H1 (cell line): ENCODE measurements at regions not wholly inside any gene's neighbourhood (a gene's known extent, or its start where the extent isn't known, plus 50 kb on each side); places are given as distances from the start of the nearest gene placed in this dataset.
"Not testable (repeated sequence)": the region's sequence is repeated elsewhere in the genome, so short reads cannot be mapped to it uniquely, and the experiment has no call there.

Experiments used
- CTCF ChIA-PET: fragments of 300-600 bp; sonication (Branson Sonifier 250); formaldehyde crosslinking; loops from one replicate; lab custom pipeline; 2021; ENCODE audit not compliant: partially characterized antibody; lab: Charles Lee
- POLR2A ChIA-PET: fragments of 300-600 bp; sonication (Branson Sonifier 250); formaldehyde crosslinking; loops from one replicate; lab custom pipeline; 2021; ENCODE audit warnings: inconsistent platforms; ENCODE audit not compliant: partially characterized antibody; lab: Charles Lee
- DNase-seq, 2 experiments: peaks; one replicate each; pipeline versions ENCODE4 v3.0.0 to v3.0.0-alpha.2; 2010 to 2022; ENCODE audit warnings: low spot score in 2 of 2, low read depth in 1 of 2, mixed read lengths in 1 of 2
- FAIRE-seq: peaks from 2 replicates; lab custom pipeline; 2011; peaks lifted over from hg19 to GRCh38; lab: Jason Lieb, UNC
- H2AFZ ChIP-seq: 2 replicates; pipeline ENCODE4 v1.8.1; 2012; ENCODE audit warnings: low read length, inconsistent platforms
- H2AK5ac ChIP-seq: 2 replicates; pipeline ENCODE4 v1.6.1; 2013; ENCODE audit warnings: low read depth, low read length
- H2BK120ac ChIP-seq: replicated peaks from 2 replicates; pipeline ENCODE3; 2013; ENCODE audit warnings: low read depth, low read length, inconsistent platforms
- H2BK12ac ChIP-seq: 2 replicates; pipeline ENCODE4 v1.6.1; 2013; ENCODE audit warnings: low read depth, low read length
- H2BK15ac ChIP-seq: 2 replicates; pipeline ENCODE4 v1.6.1; 2013; ENCODE audit warnings: low read length
- H2BK20ac ChIP-seq: 2 replicates; pipeline ENCODE4 v1.6.1; 2013; ENCODE audit warnings: low read length
- H2BK5ac ChIP-seq: 2 replicates; pipeline ENCODE4 v1.6.1; 2013; ENCODE audit warnings: low read depth, low read length
- H3K14ac ChIP-seq: 2 replicates; pipeline ENCODE4 v1.6.1; 2013; ENCODE audit warnings: inconsistent platforms; ENCODE audit not compliant: insufficient read length
- H3K18ac ChIP-seq: 2 replicates; pipeline ENCODE4 v1.6.1; 2013; ENCODE audit warnings: low read length; ENCODE audit errors: extremely low read depth
- H3K23ac ChIP-seq: 2 replicates; pipeline ENCODE4 v1.6.1; 2013; ENCODE audit warnings: inconsistent platforms; ENCODE audit not compliant: insufficient read length
- H3K23me2 ChIP-seq: 2 replicates; pipeline ENCODE4 v1.6.1; 2013; ENCODE audit warnings: low read depth, low read length
- H3K27ac ChIP-seq: 2 replicates; pipeline ENCODE4 v1.6.1; 2011; ENCODE audit warnings: low read depth, low read length, inconsistent platforms
- H3K27me3 ChIP-seq, 4 experiments: replicated peaks in 1 of 4; 1 replicate in 1 of 4; 2 replicates in 3 of 4; pipeline versions ENCODE4 v1.6.1 to v1.8.1; 2011 to 2013; ENCODE audit warnings: low read length in 3 of 4, mild to moderate bottlenecking in 3 of 4, inconsistent platforms in 2 of 4, mixed read lengths in 2 of 4, moderate library complexity in 1 of 4; ENCODE audit not compliant: control insufficient read depth in 3 of 4, insufficient read depth in 3 of 4; ENCODE audit errors: extremely low read depth in 1 of 4
- H3K36me3 ChIP-seq, 4 experiments: 2 replicates each; pipeline versions ENCODE4 v1.6.1 to v1.8.1; 2011 to 2013; ENCODE audit warnings: mild to moderate bottlenecking in 4 of 4, low read length in 3 of 4, moderate library complexity in 2 of 4, control low read depth in 1 of 4, inconsistent platforms in 1 of 4; ENCODE audit not compliant: insufficient read depth in 4 of 4, control insufficient read depth in 2 of 4
- H3K4ac ChIP-seq: replicated peaks from 2 replicates; pipeline ENCODE3; 2013; ENCODE audit warnings: low read length, low read depth, mixed read lengths, inconsistent platforms; ENCODE audit not compliant: insufficient read length
- H3K4me1 ChIP-seq, 4 experiments: replicated peaks in 1 of 4; 1 replicate in 1 of 4; 2 replicates in 3 of 4; pipeline versions ENCODE4 v1.6.1 to v1.8.1; 2011 to 2013; ENCODE audit warnings: low read length in 3 of 4, inconsistent platforms in 2 of 4, mixed read lengths in 1 of 4; ENCODE audit not compliant: insufficient read depth in 4 of 4, control insufficient read depth in 3 of 4
- H3K4me2 ChIP-seq, 2 experiments: 2 replicates each; pipeline versions ENCODE4 v1.6.1 to v1.8.1; 2011 to 2013; ENCODE audit warnings: low read depth in 2 of 2, low read length in 2 of 2, control low read depth in 1 of 2, inconsistent platforms in 1 of 2, mild to moderate bottlenecking in 1 of 2; ENCODE audit not compliant: insufficient read depth in 1 of 2
- H3K4me3 ChIP-seq, 4 experiments: fragments of 200-600, 300-600 bp in 1 of 4; sonication (generic), shearing (Covaris generic), sonication (Bioruptor Twin) in 1 of 4; 2 replicates each; pipeline versions ENCODE4 v1.5.1 to v1.8.1; 2011 to 2016; ENCODE audit warnings: low read length in 4 of 4, low read depth in 3 of 4, control low read depth in 2 of 4, inconsistent platforms in 2 of 4, mild to moderate bottlenecking in 2 of 4, mixed read lengths in 1 of 4, moderate library complexity in 1 of 4; ENCODE audit not compliant: insufficient read depth in 2 of 4; ENCODE audit errors: extremely low read depth in 1 of 4
- H3K56ac ChIP-seq: replicated peaks from 2 replicates; pipeline ENCODE3; 2013; ENCODE audit warnings: low read depth, mild to moderate bottlenecking, mixed read lengths, low read length, inconsistent platforms; ENCODE audit not compliant: insufficient read length
- H3K79me1 ChIP-seq: 2 replicates; pipeline ENCODE4 v1.6.1; 2013; ENCODE audit warnings: low read depth, low read length, control low read depth
- H3K79me2 ChIP-seq, 2 experiments: 2 replicates each; pipeline versions ENCODE4 v1.6.1 to v1.8.1; 2012 to 2013; ENCODE audit warnings: low read length in 2 of 2, mild to moderate bottlenecking in 2 of 2, inconsistent platforms in 1 of 2; ENCODE audit not compliant: insufficient read depth in 2 of 2, control insufficient read depth in 1 of 2
- H3K9ac ChIP-seq, 4 experiments: replicated peaks in 1 of 4; 1 replicate in 1 of 4; 2 replicates in 3 of 4; pipeline versions ENCODE4 v1.6.1 to v1.8.1; 2011 to 2013; ENCODE audit warnings: low read depth in 3 of 4, low read length in 3 of 4, control low read depth in 2 of 4, mild to moderate bottlenecking in 2 of 4, moderate library complexity in 2 of 4, inconsistent platforms in 1 of 4; ENCODE audit errors: extremely low read depth in 1 of 4
- H3K9me3 ChIP-seq, 2 experiments: 2 replicates each; pipeline versions ENCODE4 v1.6.1 to v1.8.1; 2012 to 2013; ENCODE audit warnings: mild to moderate bottlenecking in 2 of 2, moderate library complexity in 2 of 2, control low read depth in 1 of 2, inconsistent platforms in 1 of 2, low read depth in 1 of 2, low read length in 1 of 2, mixed read lengths in 1 of 2; ENCODE audit not compliant: insufficient read depth in 2 of 2
- H4K20me1 ChIP-seq, 2 experiments: replicated peaks in 1 of 2; 2 replicates each; pipeline versions ENCODE3 to v1.8.1; 2011 to 2013; ENCODE audit warnings: inconsistent platforms in 2 of 2, low read length in 2 of 2, mild to moderate bottlenecking in 1 of 2; ENCODE audit not compliant: insufficient read depth in 2 of 2, control insufficient read depth in 1 of 2
- H4K5ac ChIP-seq: 2 replicates; pipeline ENCODE4 v1.6.1; 2013; ENCODE audit warnings: low read length, low read depth, mixed read lengths, inconsistent platforms; ENCODE audit not compliant: insufficient read length
- H4K8ac ChIP-seq: 2 replicates; pipeline ENCODE4 v1.8.0; 2013; ENCODE audit warnings: mild to moderate bottlenecking, moderate library complexity, low read length, inconsistent platforms; ENCODE audit not compliant: insufficient read depth; ENCODE audit errors: extremely low read depth
- H4K91ac ChIP-seq: replicated peaks from 2 replicates; pipeline ENCODE3; 2013; ENCODE audit warnings: low read length, mixed read lengths, inconsistent platforms; ENCODE audit not compliant: insufficient read length
- WGBS, 2 experiments: shearing (Covaris generic) in 1 of 2; methylation state at CpG; one replicate each; pipeline versions ENCODE4 v1.1.6 to v1.1.7; 2013 to 2015; ENCODE audit warnings: low lambda C conversion rate in 2 of 2, mixed read lengths in 2 of 2, inconsistent platforms in 1 of 2, low coverage in 1 of 2, missing lambda C conversion rate in 1 of 2; ENCODE audit not compliant: insufficient replicate concordance in 2 of 2, insufficient coverage in 1 of 2, insufficient read length in 1 of 2; ENCODE audit errors: extremely low coverage in 1 of 2, missing lambda C conversion rate in 1 of 2; 5-methylcytosine and 5-hydroxymethylcytosine counted together

- H4K5ac ChIP-seq, DNase-seq, H3K27me3 ChIP-seq, H3K79me1 ChIP-seq, CTCF ChIA-PET, H2AK5ac ChIP-seq, H2AFZ ChIP-seq, POLR2A ChIA-PET, H3K18ac ChIP-seq, H4K8ac ChIP-seq, H2BK15ac ChIP-seq, H2BK12ac ChIP-seq, H3K9ac ChIP-seq, H2BK5ac ChIP-seq, H3K27ac ChIP-seq, H3K23me2 ChIP-seq, H3K4me3 ChIP-seq, H3K79me2 ChIP-seq, H2BK20ac ChIP-seq, H3K9me3 ChIP-seq, H4K20me1 ChIP-seq, H2BK120ac ChIP-seq, H3K36me3 ChIP-seq, H3K4ac ChIP-seq, H3K23ac ChIP-seq, H3K4me2 ChIP-seq, H3K56ac ChIP-seq, H3K4me1 ChIP-seq, FAIRE-seq, H3K14ac ChIP-seq, H4K91ac ChIP-seq: not testable (repeated sequence)
- WGBS, 2 experiments = 57% methylated on average over 4 of the region's 7 CpGs; no CpG with 5 or more reads in 1 of the 2 experiments
These were observed 60.2 kb upstream of the PLGLB2 start for GRCh38 chr2:87687550-87688270.
